Transverse colon (tissue), 4 donors: ENCODE measurements at regions not wholly inside any gene's neighbourhood (a gene's known extent, or its start where the extent isn't known, plus 50 kb on each side); places are given as distances from the start of the nearest gene placed in this dataset.

Source experiments
- DNase-seq: peaks from one replicate; pipeline ENCODE4 v3.0.0-alpha.2; 2019
- H3K27ac ChIP-seq, 4 donors: fragments of 200-600 bp; sonication (generic); 2 replicates each; pipeline ENCODE4 v1.5.1; 2016 to 2018; ENCODE audit warnings: inconsistent platforms in 4 of 4
- H3K27me3 ChIP-seq: fragments of 200-600 bp; sonication (generic); 2 replicates; pipeline ENCODE4 v1.5.1; 2017; ENCODE audit warnings: inconsistent platforms
- H3K36me3 ChIP-seq, 4 donors: fragments of 200-600 bp; sonication (generic); 2 replicates each; pipeline ENCODE4 v1.5.1; 2017 to 2019; ENCODE audit warnings: inconsistent platforms in 4 of 4
- H3K4me1 ChIP-seq, 4 donors: fragments of 200-600 bp; sonication (generic); 2 replicates each; pipeline ENCODE4 v1.5.1; 2017 to 2020; ENCODE audit warnings: inconsistent platforms in 4 of 4
- H3K4me3 ChIP-seq, 4 donors: fragments of 200-600 bp; sonication (generic); 1 replicate in 1 of 4; 2 replicates in 3 of 4; pipeline versions ENCODE4 v1.5.1 to v1.6.1; 2017 to 2019; ENCODE audit warnings: inconsistent platforms in 4 of 4
- H3K9me3 ChIP-seq, 2 donors: fragments of 200-600 bp; sonication (generic); 2 replicates each; pipeline ENCODE4 v1.5.1; 2017 to 2019; ENCODE audit warnings: inconsistent platforms in 2 of 2
- EP300 ChIP-seq: sonication (generic); formaldehyde crosslinking; IDR thresholded peaks from one replicate; pipeline ENCODE4 v1.6.1; 2017; ENCODE audit warnings: antibody characterized with exemption, low read depth
- POLR2A ChIP-seq: fragments of 450-650 bp; IDR thresholded peaks from one replicate; pipeline ENCODE4 v1.6.1; 2016; ENCODE audit warnings: antibody characterized with exemption, mild to moderate bottlenecking, moderate library complexity
- POLR2AphosphoS5 ChIP-seq, 3 donors: sonication (generic); formaldehyde crosslinking; IDR thresholded peaks; one replicate each; pipeline ENCODE4 v1.6.1; 2016; ENCODE audit warnings: antibody characterized with exemption in 3 of 3
- WGBS, 2 donors: methylation state at CpG; one replicate each; pipeline ENCODE4 v1.1.5; 2018; ENCODE audit warnings: low coverage in 1 of 2; 5-methylcytosine and 5-hydroxymethylcytosine counted together
- in situ Hi-C, 4 donors: fragments of 200-750 bp; cut with MboI; loops; one replicate each; pipeline versions ENCODE4 v1.15.0 to v1.15.1; 2017; ENCODE audit warnings: low sequenced_read_pairs in 3 of 4, low pct_ligation_motif_present in 1 of 4, low pct_unique_long_range_greater_than_20kb in 1 of 4
- intact Hi-C: fragments of 100-400 bp; cut with DNase I; formaldehyde crosslinking; loops from one replicate; pipeline ENCODE4 v1.15.1; 2023; ENCODE audit warnings: low total_unique reads
- TF ChIP-seq, protein P1 (sequence below), 5 experiments: fragments of 200-600 bp in 3 of 5; fragments of 450-650 bp in 2 of 5; sonication (generic) in 3 of 5; IDR thresholded peaks; 1 replicate in 2 of 5; 2 replicates in 3 of 5; pipeline ENCODE4 v1.5.1; 2016 to 2017; ENCODE audit warnings: antibody characterized with exemption in 5 of 5, inconsistent platforms in 3 of 5, mild to moderate bottlenecking in 2 of 5, moderate library complexity in 1 of 5

DNA sequence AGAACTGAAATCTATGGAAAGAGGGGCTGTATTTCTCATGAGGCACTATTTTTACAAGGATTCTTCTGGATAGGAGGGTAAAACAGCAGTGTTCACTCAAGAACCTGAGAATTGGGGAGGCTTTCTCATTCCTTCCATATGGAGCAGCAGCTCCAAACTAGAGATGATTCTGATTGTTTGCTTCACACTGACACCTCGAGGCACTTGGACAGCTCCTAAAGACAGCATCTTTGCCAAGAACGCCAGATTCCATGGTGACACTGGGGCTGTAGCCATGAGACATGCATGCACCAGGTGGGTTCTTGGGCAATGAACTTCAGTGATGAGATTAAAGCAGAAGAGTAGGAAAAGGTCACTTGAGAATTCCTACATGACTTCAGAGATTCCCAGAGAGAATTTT, 361.5 kb upstream of the HTR2A start:
- Histone ChIP-seq H3K4me1 (no peaks in the 10 kb centered on the region), H3K9me3 (no peaks in the 10 kb centered on the region), H3K4me3 (no peak overlapping the region), H3K36me3 (no peaks in the 10 kb centered on the region), H3K27ac (no peak overlapping the region), H3K27me3 (no peaks in the 10 kb centered on the region)
- intact Hi-C loops (no loop called here), in situ Hi-C loops (no loop called here)
- TF ChIP-seq POLR2AphosphoS5 (IDR thresholded peaks at IDR 0.05) (no peak), EP300 (no peak), POLR2A (no peak)
- TF ChIP-seq, protein P1, sequence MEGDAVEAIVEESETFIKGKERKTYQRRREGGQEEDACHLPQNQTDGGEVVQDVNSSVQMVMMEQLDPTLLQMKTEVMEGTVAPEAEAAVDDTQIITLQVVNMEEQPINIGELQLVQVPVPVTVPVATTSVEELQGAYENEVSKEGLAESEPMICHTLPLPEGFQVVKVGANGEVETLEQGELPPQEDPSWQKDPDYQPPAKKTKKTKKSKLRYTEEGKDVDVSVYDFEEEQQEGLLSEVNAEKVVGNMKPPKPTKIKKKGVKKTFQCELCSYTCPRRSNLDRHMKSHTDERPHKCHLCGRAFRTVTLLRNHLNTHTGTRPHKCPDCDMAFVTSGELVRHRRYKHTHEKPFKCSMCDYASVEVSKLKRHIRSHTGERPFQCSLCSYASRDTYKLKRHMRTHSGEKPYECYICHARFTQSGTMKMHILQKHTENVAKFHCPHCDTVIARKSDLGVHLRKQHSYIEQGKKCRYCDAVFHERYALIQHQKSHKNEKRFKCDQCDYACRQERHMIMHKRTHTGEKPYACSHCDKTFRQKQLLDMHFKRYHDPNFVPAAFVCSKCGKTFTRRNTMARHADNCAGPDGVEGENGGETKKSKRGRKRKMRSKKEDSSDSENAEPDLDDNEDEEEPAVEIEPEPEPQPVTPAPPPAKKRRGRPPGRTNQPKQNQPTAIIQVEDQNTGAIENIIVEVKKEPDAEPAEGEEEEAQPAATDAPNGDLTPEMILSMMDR (IDR thresholded peaks at IDR 0.05), result no peak
- 63% methylated on average over 2 of the region's 2 CpGs; no CpG with 5 or more reads in 1 of the 2 donors for WGBS, 2 donors
- DNase-seq, result no peak

DNA sequence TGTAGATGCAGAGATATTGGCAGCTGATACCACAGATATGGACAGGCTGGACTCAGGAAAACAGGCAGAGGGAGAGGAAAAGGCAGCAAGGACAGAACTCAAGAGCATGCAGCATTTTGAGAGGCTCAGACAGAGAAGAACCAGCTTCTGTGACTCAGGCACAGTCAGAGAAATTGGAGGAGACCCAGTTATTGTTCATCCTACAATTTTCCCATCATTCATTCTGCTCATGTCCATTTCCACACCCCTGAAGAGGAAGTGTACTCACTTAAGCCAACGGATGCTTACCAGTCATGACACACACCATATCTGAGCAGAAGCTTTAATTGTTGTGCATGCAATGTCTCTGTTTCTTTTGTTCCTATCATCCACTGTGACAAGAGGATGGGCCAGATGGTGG, 359.8 kb upstream of the HTR2A start:
- H3K27me3 ChIP-seq, result no peaks in the 10 kb centered on the region
- H3K9me3 ChIP-seq, result no peaks in the 10 kb centered on the region
- H3K4me1 ChIP-seq, result peaks cover 0 to 3% (median 0%) of the 10 kb centered on the region in 4 donors
- H3K4me3 ChIP-seq, result no peak overlapping the region
- WGBS, 2 donors, result 43 to 67% methylated on average over 1 of the region's 1 CpG
- no peak for TF ChIP-seq EP300
- TF ChIP-seq, protein P1 (IDR thresholded peaks at IDR 0.05), result no peak
- no peak for TF ChIP-seq POLR2AphosphoS5 (IDR thresholded peaks at IDR 0.05)
- no peak for DNase-seq
- in situ Hi-C loops (no loop called here), intact Hi-C loops (no loop called here)
- H3K27ac ChIP-seq, result no peak overlapping the region
- no peaks in the 10 kb centered on the region for H3K36me3 ChIP-seq

DNA sequence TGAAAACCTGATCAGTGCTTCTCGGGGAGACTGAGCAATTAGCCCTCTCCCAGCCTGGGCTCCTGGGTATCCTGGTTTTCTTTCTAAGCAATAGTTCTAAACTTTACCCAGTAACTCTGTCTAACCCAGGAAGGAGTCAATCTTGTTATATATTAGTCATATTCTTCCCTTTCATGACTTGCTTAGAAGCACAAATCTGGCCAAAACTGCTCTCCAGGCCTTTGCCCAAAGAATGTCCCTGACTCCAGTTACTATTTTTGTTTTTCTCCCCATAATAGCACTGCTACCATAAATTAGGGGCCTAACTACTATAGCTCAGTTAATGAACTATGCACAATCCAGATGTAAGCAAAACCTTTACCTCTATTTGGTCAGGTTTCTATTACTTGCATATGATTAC, 355.8 kb upstream of the HTR2A start:
- H3K4me3 ChIP-seq, result no peak overlapping the region
- peaks cover 0 to 3% (median 0%) of the 10 kb centered on the region in 4 donors for H3K4me1 ChIP-seq
- TF ChIP-seq, protein P1 (IDR thresholded peaks at IDR 0.05), result no peak
- TF ChIP-seq POLR2AphosphoS5 (IDR thresholded peaks at IDR 0.05), result no peak
- no peak for TF ChIP-seq EP300
- no peak for TF ChIP-seq POLR2A
- H3K9me3 ChIP-seq, result no peaks in the 10 kb centered on the region
- no peak for DNase-seq
- in situ Hi-C loops (no loop called here), intact Hi-C loops (no loop called here)
- no peak overlapping the region for H3K27ac ChIP-seq
- H3K27me3 ChIP-seq, result no peaks in the 10 kb centered on the region
- WGBS, 2 donors, result 65% methylated on average over 1 of the region's 1 CpG; no CpG with 5 or more reads in 1 of the 2 donors
- H3K36me3 ChIP-seq, result no peaks in the 10 kb centered on the region

DNA sequence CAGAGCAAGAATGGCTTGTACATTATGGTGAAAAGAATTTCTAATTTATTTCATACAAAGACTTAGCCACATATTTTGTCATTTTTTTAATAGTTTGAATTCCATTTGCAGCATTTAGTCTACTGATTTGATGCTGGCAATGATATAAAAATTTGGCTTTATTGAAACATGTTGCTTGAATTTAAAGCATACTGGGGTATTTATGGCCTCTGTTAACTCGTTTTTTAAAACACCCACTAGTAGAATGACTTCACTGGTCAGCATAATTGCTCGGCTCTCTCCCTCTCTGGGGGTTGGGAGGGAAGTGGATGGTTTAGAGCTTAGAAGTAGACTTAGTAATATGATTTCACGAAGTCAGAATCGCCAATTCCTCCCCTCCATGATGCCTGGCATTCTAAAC, 354.9 kb upstream of the HTR2A start:
- H3K4me1 ChIP-seq, result peaks cover 0 to 3% (median 0%) of the 10 kb centered on the region in 4 donors
- no peak overlapping the region for H3K27ac ChIP-seq
- TF ChIP-seq, protein P1 (IDR thresholded peaks at IDR 0.05), result no peak
- TF ChIP-seq POLR2A, result no peak
- no peak for TF ChIP-seq POLR2AphosphoS5 (IDR thresholded peaks at IDR 0.05)
- TF ChIP-seq EP300, result no peak
- in situ Hi-C loops (no loop called here), intact Hi-C loops (no loop called here)
- no peak overlapping the region for H3K4me3 ChIP-seq
- WGBS, 2 donors, result 20 to 58% methylated on average over 1 to 4 of the region's 4 CpGs
- no peak for DNase-seq
- no peaks in the 10 kb centered on the region for H3K9me3 ChIP-seq
- no peaks in the 10 kb centered on the region for H3K36me3 ChIP-seq
- H3K27me3 ChIP-seq, result no peaks in the 10 kb centered on the region
